ENCODE measurements at regions not wholly inside any gene's neighbourhood (a gene's known extent, or its start where the extent isn't known, plus 50 kb on each side); places are given as distances from the start of the nearest gene placed in this dataset.

- DNase-seq (ENCODE audit: low read depth in 2 of 2), result no peak
Measured at GRCh38 chr2:75381032-75381431, 179.7 kb downstream of the EVA1A start.

- DNase-seq (ENCODE audit: low read depth in 2 of 2), result no peak
Measured at GRCh38 chr2:75379476-75380210, 180.3 kb upstream of the TACR1 start.

- peak; percentile 4 to 10 for DNase-seq (ENCODE audit: low read depth in 2 of 2)
Measured at GRCh38 chr2:75375646-75376582, 176.6 kb upstream of the TACR1 start.

GRCh38 chr2:75374414-75374957 lies 175.2 kb upstream of the TACR1 start:
- peak in 1 of 2 experiments; percentile 5 for DNase-seq (ENCODE audit: low read depth in 2 of 2)

- no peak for DNase-seq (ENCODE audit: low read depth in 2 of 2)
Measured at GRCh38 chr2:75367401-75367800, 168.1 kb upstream of the TACR1 start.

GRCh38 chr2:75361486-75361885 lies 162.2 kb upstream of the TACR1 start:
- DNase-seq (ENCODE audit: low read depth in 2 of 2), result no peak

- DNase-seq (ENCODE audit: low read depth in 2 of 2), result no peak
Measured at GRCh38 chr2:75360945-75361344, 161.6 kb upstream of the TACR1 start.

GRCh38 chr2:75356865-75357264 lies 157.5 kb upstream of the TACR1 start:
- DNase-seq (ENCODE audit: low read depth in 2 of 2), result no peak

- no peak for DNase-seq (ENCODE audit: low read depth in 2 of 2)
Measured at GRCh38 chr2:75353131-75353530, 153.8 kb upstream of the TACR1 start.

GRCh38 chr2:75348307-75348706 lies 149.0 kb upstream of the TACR1 start:
- no peak for DNase-seq (ENCODE audit: low read depth in 2 of 2)

GRCh38 chr2:75344146-75344545 lies 144.8 kb upstream of the TACR1 start:
- no peak for DNase-seq (ENCODE audit: low read depth in 2 of 2)

GRCh38 chr2:75342504-75343175 lies 143.3 kb upstream of the TACR1 start:
- no peak for DNase-seq (ENCODE audit: low read depth in 2 of 2)

- peak; percentile 59 to 61 for DNase-seq (ENCODE audit: low read depth in 2 of 2)
Measured at GRCh38 chr2:75340560-75340959, 141.2 kb upstream of the TACR1 start.

GRCh38 chr2:75338461-75338860 lies 139.1 kb upstream of the TACR1 start:
- DNase-seq (ENCODE audit: low read depth in 2 of 2), result no peak

- no peak for DNase-seq (ENCODE audit: low read depth in 2 of 2)
Measured at GRCh38 chr2:75337619-75338018, 138.3 kb upstream of the TACR1 start.

GRCh38 chr2:75337016-75337415 lies 137.7 kb upstream of the TACR1 start:
- no peak for DNase-seq (ENCODE audit: low read depth in 2 of 2)

- DNase-seq (ENCODE audit: low read depth in 2 of 2), result no peak
Measured at GRCh38 chr2:75336451-75336850, 137.1 kb upstream of the TACR1 start.

GRCh38 chr2:75334076-75334475 lies 134.8 kb upstream of the TACR1 start:
- DNase-seq (ENCODE audit: low read depth in 2 of 2), result no peak

GRCh38 chr2:75333646-75334045 lies 134.3 kb upstream of the TACR1 start:
- no peak for DNase-seq (ENCODE audit: low read depth in 2 of 2)

- DNase-seq (ENCODE audit: low read depth in 2 of 2), result no peak
Measured at GRCh38 chr2:75328156-75328555, 128.8 kb upstream of the TACR1 start.

GRCh38 chr2:75327334-75327733 lies 128.0 kb upstream of the TACR1 start:
- DNase-seq (ENCODE audit: low read depth in 2 of 2), result no peak

GRCh38 chr2:75326645-75327044 lies 127.3 kb upstream of the TACR1 start:
- DNase-seq (ENCODE audit: low read depth in 2 of 2), result no peak

Measured in fibroblast of skin of left quadriceps (primary cell).